GM12873 (cell line): ENCODE measurements at regions not wholly inside any gene's neighbourhood (a gene's known extent, or its start where the extent isn't known, plus 50 kb on each side); places are given as distances from the start of the nearest gene placed in this dataset.

ENCODE experiments used
- CTCF ChIP-seq: IDR thresholded peaks from 2 replicates; pipeline ENCODE4 v1.5.1; 2012; ENCODE audit warnings: low read depth, mild to moderate bottlenecking, moderate library complexity, low read length, control low read depth; ENCODE audit not compliant: insufficient read depth; ENCODE audit errors: missing control alignments

- no peak for TF ChIP-seq CTCF
Measured at GRCh38 chr13:99729745-99730144, 228.5 kb downstream of the TM9SF2 start.

GRCh38 chr13:99726282-99726894, 225.1 kb downstream of the TM9SF2 start:
- no peak for TF ChIP-seq CTCF

GRCh38 chr13:99725644-99726043, 224.4 kb downstream of the TM9SF2 start:
- TF ChIP-seq CTCF = no peak

GRCh38 chr13:99724633-99725517, 223.6 kb downstream of the TM9SF2 start:
- no peak for TF ChIP-seq CTCF

- no peak for TF ChIP-seq CTCF
Measured at GRCh38 chr13:99723878-99724277, 222.6 kb downstream of the TM9SF2 start.

- TF ChIP-seq CTCF = no peak
Measured at GRCh38 chr13:99722931-99723330, 221.7 kb downstream of the TM9SF2 start.

GRCh38 chr13:99722338-99722818, 221.1 kb downstream of the TM9SF2 start:
- no peak for TF ChIP-seq CTCF
